ENCODE measurements at regions not wholly inside any gene's neighbourhood (a gene's known extent, or its start where the extent isn't known, plus 50 kb on each side); places are given as distances from the start of the nearest gene placed in this dataset.
"Not testable (repeated sequence)": the region's sequence is repeated elsewhere in the genome, so short reads cannot be mapped to it uniquely, and the experiment has no call there.

DNA sequence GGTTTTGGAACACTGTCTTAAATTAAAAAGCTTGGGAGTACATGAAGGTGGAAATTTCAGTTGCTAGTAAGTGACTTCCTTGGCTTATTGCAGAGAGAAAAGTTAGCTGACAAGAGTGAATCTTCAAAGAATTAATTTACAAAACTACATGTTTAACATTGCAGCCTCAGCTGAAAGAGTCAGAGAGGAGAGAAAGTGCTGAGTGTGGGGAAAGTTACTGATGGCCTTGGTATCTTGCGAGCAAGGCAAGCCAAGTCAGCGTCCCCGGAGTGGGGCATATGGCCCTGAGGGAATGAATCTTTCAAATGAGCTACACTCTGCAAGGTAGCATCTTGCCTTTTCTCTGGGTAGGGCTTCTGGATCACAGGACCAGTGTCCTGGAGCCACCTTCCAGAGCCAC lies 131.3 kb downstream of the LPIN1 start:
- no peak for DNase-seq (ENCODE audit: low read depth, low spot score)
- H3K36me3 ChIP-seq (ENCODE audit: control insufficient read depth, insufficient read depth, low read length): no peaks in the 10 kb centered on the region
- H3K4me3 ChIP-seq (ENCODE audit: low read length): no peak overlapping the region
- H3K27me3 ChIP-seq (ENCODE audit: control insufficient read depth, insufficient read depth, low read length): no peaks in the 10 kb centered on the region
- H3K9me3 ChIP-seq (ENCODE audit: control insufficient read depth, insufficient read depth, low read length): no peaks in the 10 kb centered on the region
- no peak overlapping the region for H3K27ac ChIP-seq (ENCODE audit: low read length)
- H3K4me1 ChIP-seq (ENCODE audit: control insufficient read depth, insufficient read depth, low read length): no peaks in the 10 kb centered on the region
- no CpG with 5 or more reads among the region's 3 CpGs for WGBS (ENCODE audit: insufficient coverage, insufficient read length)

DNA sequence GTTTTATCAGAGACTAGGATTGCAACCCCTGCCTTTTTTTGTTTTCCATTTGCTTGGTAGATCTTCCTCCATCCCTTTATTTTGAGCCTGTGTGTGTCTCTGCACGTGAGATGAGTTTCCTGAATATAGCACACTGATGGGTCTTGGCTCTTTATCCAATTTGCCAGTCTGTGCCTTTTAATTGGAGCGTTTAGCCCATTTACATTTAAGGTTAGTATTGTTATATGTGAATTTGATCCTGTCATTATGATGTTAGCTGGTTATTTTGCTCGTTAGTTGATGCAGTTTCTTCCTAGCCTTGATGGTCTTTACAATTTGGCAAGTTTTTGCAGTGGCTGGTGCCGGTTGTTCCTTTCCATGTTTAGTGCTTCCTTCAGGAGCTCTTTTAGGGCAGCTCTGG lies 138.8 kb downstream of the LPIN1 start:
- not testable (repeated sequence) for H3K27me3 ChIP-seq (ENCODE audit: control insufficient read depth, insufficient read depth, low read length); H3K36me3 ChIP-seq (ENCODE audit: control insufficient read depth, insufficient read depth, low read length); H3K27ac ChIP-seq (ENCODE audit: low read length); H3K9me3 ChIP-seq (ENCODE audit: control insufficient read depth, insufficient read depth, low read length); DNase-seq (ENCODE audit: low read depth, low spot score); H3K4me3 ChIP-seq (ENCODE audit: low read length); H3K4me1 ChIP-seq (ENCODE audit: control insufficient read depth, insufficient read depth, low read length)
- WGBS (ENCODE audit: insufficient coverage, insufficient read length): no CpG with 5 or more reads among the region's 4 CpGs

DNA sequence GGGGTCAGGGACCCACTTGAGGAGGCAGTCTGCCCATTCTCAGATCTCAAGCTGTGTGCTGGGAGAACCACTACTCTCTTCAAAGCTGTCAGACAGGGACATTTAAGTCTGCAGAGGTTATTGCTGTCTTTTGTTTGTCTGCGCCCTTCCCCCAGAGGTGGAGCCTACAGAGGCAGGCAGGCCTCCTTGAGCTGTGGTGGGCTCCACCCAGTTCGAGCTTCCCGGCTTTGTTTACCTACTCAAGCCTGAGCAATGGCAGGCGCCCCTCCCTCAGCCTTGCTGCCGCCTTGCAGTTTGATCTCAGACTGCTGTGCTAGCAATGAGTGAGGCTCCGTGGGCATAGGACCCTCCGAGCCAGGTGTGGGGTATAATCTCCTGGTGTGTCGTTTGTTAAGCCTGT lies 140.5 kb downstream of the LPIN1 start:
- not testable (repeated sequence) for H3K36me3 ChIP-seq (ENCODE audit: control insufficient read depth, insufficient read depth, low read length); H3K4me1 ChIP-seq (ENCODE audit: control insufficient read depth, insufficient read depth, low read length); H3K4me3 ChIP-seq (ENCODE audit: low read length); H3K27ac ChIP-seq (ENCODE audit: low read length); H3K9me3 ChIP-seq (ENCODE audit: control insufficient read depth, insufficient read depth, low read length); H3K27me3 ChIP-seq (ENCODE audit: control insufficient read depth, insufficient read depth, low read length); DNase-seq (ENCODE audit: low read depth, low spot score)
- no CpG with 5 or more reads among the region's 8 CpGs for WGBS (ENCODE audit: insufficient coverage, insufficient read length)

DNA sequence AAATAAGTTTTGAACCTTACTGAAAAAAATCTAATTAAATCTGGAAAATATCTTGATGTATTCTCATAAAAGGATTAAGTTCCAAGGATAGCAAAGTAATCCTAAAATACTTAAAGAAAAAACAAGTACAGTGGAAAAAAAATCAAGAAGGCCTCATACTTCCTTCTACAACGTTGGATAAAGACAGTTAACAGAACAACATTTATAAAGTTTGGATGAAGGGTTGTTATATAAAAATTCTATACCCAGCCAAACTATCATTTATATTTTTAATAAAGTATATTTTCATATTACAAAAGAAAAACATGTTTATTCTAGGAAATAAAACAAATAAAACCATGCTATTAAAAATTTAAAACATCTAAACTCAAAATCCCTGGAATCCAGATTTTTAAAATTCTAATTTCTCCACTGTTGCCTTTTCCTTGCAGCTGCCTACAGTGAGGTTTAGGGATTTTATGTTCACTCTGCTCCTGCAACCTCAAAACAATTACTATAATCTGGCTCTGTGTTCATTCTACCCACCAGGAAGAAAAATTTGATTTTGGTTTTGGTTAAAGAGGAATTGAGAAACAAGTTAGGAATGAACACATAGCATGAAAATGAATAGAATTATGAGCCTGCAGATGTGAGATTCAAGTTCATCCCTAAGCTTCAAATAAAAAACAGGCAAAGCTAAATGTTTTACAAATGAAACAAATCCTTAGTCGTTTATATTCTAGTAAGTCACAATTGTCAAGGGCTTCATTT lies 142.8 kb downstream of the LPIN1 start:
- H3K4me3 ChIP-seq (ENCODE audit: low read length): no peak overlapping the region
- no CpG with 5 or more reads among the region's 2 CpGs for WGBS (ENCODE audit: insufficient coverage, insufficient read length)
- H3K9me3 ChIP-seq (ENCODE audit: control insufficient read depth, insufficient read depth, low read length): no peaks in the 10 kb centered on the region
- no peaks in the 10 kb centered on the region for H3K36me3 ChIP-seq (ENCODE audit: control insufficient read depth, insufficient read depth, low read length)
- no peak overlapping the region for H3K27ac ChIP-seq (ENCODE audit: low read length)
- H3K27me3 ChIP-seq (ENCODE audit: control insufficient read depth, insufficient read depth, low read length): no peaks in the 10 kb centered on the region
- no peaks in the 10 kb centered on the region for H3K4me1 ChIP-seq (ENCODE audit: control insufficient read depth, insufficient read depth, low read length)
- no peak for DNase-seq (ENCODE audit: low read depth, low spot score)

DNA sequence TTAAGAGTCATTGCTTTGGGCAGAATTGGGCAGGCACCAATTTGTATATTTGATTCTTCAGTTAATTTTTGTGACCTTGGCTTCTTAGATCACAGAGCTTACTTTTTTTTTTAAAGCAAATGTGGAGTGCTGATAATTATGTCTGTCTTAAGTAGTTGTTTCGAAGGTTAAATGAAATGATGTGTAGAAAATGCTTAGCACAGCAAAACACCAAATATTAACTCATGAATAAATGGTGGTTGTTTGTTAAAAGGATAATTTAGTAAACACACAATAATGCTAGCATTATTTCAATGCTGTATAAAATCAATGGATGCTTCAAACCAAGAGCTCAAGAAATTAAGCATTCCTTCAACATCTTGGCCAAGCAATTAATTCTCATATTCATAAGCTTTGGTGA lies 143.4 kb downstream of the LPIN1 start:
- WGBS (ENCODE audit: insufficient coverage, insufficient read length): no CpG with 5 or more reads among the region's 1 CpG
- H3K9me3 ChIP-seq (ENCODE audit: control insufficient read depth, insufficient read depth, low read length): no peaks in the 10 kb centered on the region
- DNase-seq (ENCODE audit: low read depth, low spot score): no peak
- no peaks in the 10 kb centered on the region for H3K36me3 ChIP-seq (ENCODE audit: control insufficient read depth, insufficient read depth, low read length)
- no peak overlapping the region for H3K4me3 ChIP-seq (ENCODE audit: low read length)
- no peak overlapping the region for H3K27ac ChIP-seq (ENCODE audit: low read length)
- no peaks in the 10 kb centered on the region for H3K4me1 ChIP-seq (ENCODE audit: control insufficient read depth, insufficient read depth, low read length)
- no peaks in the 10 kb centered on the region for H3K27me3 ChIP-seq (ENCODE audit: control insufficient read depth, insufficient read depth, low read length)

DNA sequence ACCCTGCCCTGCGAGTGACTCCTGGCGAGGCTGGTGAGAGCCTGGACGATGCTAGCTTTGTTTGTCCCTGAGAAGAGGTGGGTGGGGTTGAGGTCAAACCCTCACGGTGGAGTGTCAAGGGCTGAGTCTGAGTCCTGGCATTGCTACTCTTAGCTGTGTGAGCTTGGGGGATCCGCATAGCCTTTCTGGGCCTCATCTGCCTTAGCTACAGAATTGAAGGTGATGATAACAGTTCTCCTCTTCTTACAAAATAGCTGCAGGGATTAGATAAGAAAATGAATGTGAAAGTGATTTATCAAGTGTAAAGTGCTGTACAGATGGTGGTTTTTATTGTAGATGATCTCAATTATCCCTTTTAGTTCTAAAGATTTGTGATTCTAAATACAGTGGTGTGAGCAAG lies 144.6 kb downstream of the LPIN1 start:
- no CpG with 5 or more reads among the region's 5 CpGs for WGBS (ENCODE audit: insufficient coverage, insufficient read length)
- Histone ChIP-seq H3K4me3 (ENCODE audit: low read length) (no peak overlapping the region), H3K9me3 (ENCODE audit: control insufficient read depth, insufficient read depth, low read length) (no peaks in the 10 kb centered on the region; the same call in 1 of the 2 replicates), H3K27ac (ENCODE audit: low read length) (no peak overlapping the region), H3K36me3 (ENCODE audit: control insufficient read depth, insufficient read depth, low read length) (no peaks in the 10 kb centered on the region), H3K4me1 (ENCODE audit: control insufficient read depth, insufficient read depth, low read length) (no peaks in the 10 kb centered on the region), H3K27me3 (ENCODE audit: control insufficient read depth, insufficient read depth, low read length) (no peaks in the 10 kb centered on the region)
- no peak for DNase-seq (ENCODE audit: low read depth, low spot score)

DNA sequence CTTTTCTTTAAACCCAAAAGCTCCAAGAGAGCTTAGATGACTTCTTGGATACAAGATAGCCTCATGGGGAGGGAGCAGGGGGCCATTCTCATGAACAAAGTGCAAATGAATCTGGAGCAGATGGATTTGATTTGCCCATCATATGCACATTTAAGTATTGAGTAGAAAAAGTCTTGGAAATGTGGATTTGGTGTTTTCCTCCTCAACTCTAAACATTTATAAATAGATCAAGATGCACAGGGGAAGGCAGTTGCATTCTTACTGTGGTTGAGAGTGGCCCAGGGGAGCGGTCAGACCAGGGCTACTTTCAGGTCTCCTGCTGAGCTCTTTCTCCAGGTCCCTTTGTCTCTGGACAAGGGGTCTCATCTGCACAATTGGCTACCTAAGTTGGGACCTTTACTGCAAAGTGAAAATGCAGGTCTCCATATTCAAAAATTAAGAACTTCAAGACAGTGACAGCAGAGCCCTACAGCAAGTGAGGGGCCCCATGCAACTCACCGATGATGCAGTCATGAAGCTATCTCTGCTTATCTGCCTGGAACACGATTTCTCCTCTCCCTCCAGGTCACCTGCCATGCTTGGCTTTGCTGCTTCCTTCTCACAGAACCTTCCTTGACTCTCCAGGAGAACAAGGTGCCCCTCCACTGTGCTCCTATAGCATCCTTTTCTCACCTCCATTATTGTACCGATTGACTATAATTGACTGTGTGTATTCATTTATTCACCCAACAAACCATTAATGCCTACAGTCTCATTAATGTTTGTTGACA lies 145.4 kb downstream of the LPIN1 start:
- H3K27ac ChIP-seq (ENCODE audit: low read length): no peak overlapping the region
- no peaks in the 10 kb centered on the region; the same call in 1 of the 2 replicates for H3K9me3 ChIP-seq (ENCODE audit: control insufficient read depth, insufficient read depth, low read length)
- H3K27me3 ChIP-seq (ENCODE audit: control insufficient read depth, insufficient read depth, low read length): no peaks in the 10 kb centered on the region
- H3K36me3 ChIP-seq (ENCODE audit: control insufficient read depth, insufficient read depth, low read length): no peaks in the 10 kb centered on the region
- no peak for DNase-seq (ENCODE audit: low read depth, low spot score)
- WGBS (ENCODE audit: insufficient coverage, insufficient read length): no CpG with 5 or more reads among the region's 4 CpGs
- H3K4me3 ChIP-seq (ENCODE audit: low read length): no peak overlapping the region
- H3K4me1 ChIP-seq (ENCODE audit: control insufficient read depth, insufficient read depth, low read length): no peaks in the 10 kb centered on the region; the same call in 1 of the 2 replicates

DNA sequence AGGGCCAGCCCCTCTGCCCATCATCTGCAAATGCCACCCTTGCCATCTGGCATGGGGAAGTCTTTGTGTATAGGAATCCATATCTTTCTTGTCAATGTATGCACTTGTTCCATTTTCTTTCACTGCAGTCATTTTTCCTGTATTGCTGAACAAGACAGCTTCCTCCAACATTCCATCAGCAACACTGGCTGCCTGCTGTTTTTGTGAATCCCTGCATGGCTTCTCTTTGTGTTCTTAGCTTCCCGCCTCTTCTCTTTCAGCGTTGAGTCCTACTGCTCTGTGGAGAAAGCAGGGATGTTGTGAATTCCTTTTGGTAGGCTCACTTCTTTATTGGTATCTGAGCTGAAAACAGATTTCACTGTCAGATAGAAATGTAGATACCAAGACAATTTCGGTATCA lies 150.0 kb downstream of the LPIN1 start:
- H3K27me3 ChIP-seq (ENCODE audit: control insufficient read depth, insufficient read depth, low read length): no peaks in the 10 kb centered on the region
- no peak overlapping the region for H3K4me3 ChIP-seq (ENCODE audit: low read length)
- DNase-seq (ENCODE audit: low read depth, low spot score): no peak
- no peaks in the 10 kb centered on the region; the same call in 1 of the 2 replicates for H3K9me3 ChIP-seq (ENCODE audit: control insufficient read depth, insufficient read depth, low read length)
- no peaks in the 10 kb centered on the region; the same call in 1 of the 2 replicates for H3K4me1 ChIP-seq (ENCODE audit: control insufficient read depth, insufficient read depth, low read length)
- no peak overlapping the region for H3K27ac ChIP-seq (ENCODE audit: low read length)
- H3K36me3 ChIP-seq (ENCODE audit: control insufficient read depth, insufficient read depth, low read length): no peaks in the 10 kb centered on the region
- WGBS (ENCODE audit: insufficient coverage, insufficient read length): no CpG with 5 or more reads among the region's 3 CpGs

DNA sequence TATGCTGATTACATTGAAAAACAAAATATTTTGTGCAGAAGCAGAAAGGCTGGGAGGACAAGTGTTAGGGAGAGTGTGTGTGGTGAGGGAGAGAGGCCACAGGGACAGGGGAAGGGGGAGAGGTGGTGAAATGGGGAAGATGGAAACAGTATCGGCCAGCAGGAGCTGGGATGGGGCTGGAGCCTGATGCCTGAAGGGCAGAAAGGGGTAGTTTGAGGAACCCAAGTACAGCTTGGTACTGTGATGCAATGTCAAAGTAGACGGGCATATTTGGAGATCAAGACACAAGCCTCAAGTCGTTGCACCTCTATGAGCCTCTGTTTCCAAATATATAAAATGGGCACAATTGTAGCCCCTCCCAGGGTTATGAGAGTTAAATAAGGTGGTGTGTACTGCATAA lies 152.1 kb downstream of the LPIN1 start:
- no peak overlapping the region for H3K4me3 ChIP-seq (ENCODE audit: low read length)
- no peaks in the 10 kb centered on the region for H3K27me3 ChIP-seq (ENCODE audit: control insufficient read depth, insufficient read depth, low read length)
- H3K27ac ChIP-seq (ENCODE audit: low read length): no peak overlapping the region
- no peak for DNase-seq (ENCODE audit: low read depth, low spot score)
- no peaks in the 10 kb centered on the region for H3K36me3 ChIP-seq (ENCODE audit: control insufficient read depth, insufficient read depth, low read length)
- no peaks in the 10 kb centered on the region; the same call in 1 of the 2 replicates for H3K9me3 ChIP-seq (ENCODE audit: control insufficient read depth, insufficient read depth, low read length)
- H3K4me1 ChIP-seq (ENCODE audit: control insufficient read depth, insufficient read depth, low read length): no peaks in the 10 kb centered on the region; the same call in 1 of the 2 replicates
- no CpG with 5 or more reads among the region's 3 CpGs for WGBS (ENCODE audit: insufficient coverage, insufficient read length)

DNA sequence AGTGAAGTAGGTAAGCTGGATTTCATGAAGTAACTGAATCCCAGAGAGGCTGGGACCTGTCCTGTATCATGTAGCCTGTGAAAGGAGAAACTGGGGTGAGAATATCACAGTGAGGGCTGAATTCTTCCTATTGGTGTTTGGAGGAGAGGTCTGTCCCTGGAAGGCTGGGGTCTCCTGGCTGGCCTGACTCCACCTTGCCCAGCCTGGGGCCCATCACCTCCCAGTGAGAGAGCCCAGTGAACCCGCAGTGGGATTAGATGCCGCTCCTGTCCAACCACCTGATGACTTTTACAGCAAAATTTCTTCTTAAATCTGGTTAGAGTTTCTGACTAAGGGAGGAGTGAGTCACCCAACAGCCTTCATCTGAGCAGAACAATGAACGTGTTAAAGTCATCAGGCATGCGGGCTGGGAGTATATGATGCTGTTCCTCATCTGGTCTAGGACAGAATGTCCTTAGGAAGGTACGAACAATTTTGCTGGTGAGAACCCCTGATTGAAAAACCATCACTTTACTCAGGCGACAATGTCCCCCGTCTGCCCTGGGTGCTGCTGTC lies 152.9 kb downstream of the LPIN1 start:
- H3K4me3 ChIP-seq (ENCODE audit: low read length): no peak overlapping the region
- WGBS (ENCODE audit: insufficient coverage, insufficient read length): no CpG with 5 or more reads among the region's 7 CpGs
- H3K36me3 ChIP-seq (ENCODE audit: control insufficient read depth, insufficient read depth, low read length): no peaks in the 10 kb centered on the region
- H3K27ac ChIP-seq (ENCODE audit: low read length): no peak overlapping the region
- DNase-seq (ENCODE audit: low read depth, low spot score): no peak
- H3K9me3 ChIP-seq (ENCODE audit: control insufficient read depth, insufficient read depth, low read length): no peaks in the 10 kb centered on the region; the same call in 1 of the 2 replicates
- no peaks in the 10 kb centered on the region; the same call in 1 of the 2 replicates for H3K4me1 ChIP-seq (ENCODE audit: control insufficient read depth, insufficient read depth, low read length)
- no peaks in the 10 kb centered on the region for H3K27me3 ChIP-seq (ENCODE audit: control insufficient read depth, insufficient read depth, low read length)

Data from iPS DF 6.9 (cell line).